ENCODE measurements at regions not wholly inside any gene's neighbourhood (a gene's known extent, or its start where the extent isn't known, plus 50 kb on each side); places are given as distances from the start of the nearest gene placed in this dataset.
"Not testable (repeated sequence)": the region's sequence is repeated elsewhere in the genome, so short reads cannot be mapped to it uniquely, and the experiment has no call there.

DNA sequence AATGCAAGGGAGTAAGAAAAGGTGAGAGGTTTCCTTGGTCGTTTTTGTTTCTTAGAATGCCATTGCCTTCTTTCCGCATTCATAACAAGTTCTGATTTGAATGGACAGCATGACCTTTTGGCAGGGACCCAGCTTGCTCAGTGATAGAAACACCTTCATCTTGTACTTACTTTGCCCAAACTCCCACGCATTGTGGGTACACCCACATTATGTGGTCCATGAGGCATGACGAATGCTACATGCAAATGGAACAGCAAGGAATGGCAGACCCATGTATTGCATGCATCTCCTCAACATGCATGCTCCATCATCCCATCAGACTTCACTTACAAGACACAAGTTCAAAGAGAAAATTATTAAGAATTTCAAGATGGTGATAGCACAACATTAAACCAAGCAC, 102.8 kb downstream of the CDC7 start:
- DNase-seq = no peak
- 93% methylated on average over 4 of the region's 4 CpGs for WGBS (ENCODE audit: insufficient coverage, low coverage, low lambda C conversion rate, missing lambda C conversion rate)
- no peak for TF ChIP-seq POLR2A (IDR thresholded peaks at IDR 0.05)
- TF ChIP-seq, protein P1, sequence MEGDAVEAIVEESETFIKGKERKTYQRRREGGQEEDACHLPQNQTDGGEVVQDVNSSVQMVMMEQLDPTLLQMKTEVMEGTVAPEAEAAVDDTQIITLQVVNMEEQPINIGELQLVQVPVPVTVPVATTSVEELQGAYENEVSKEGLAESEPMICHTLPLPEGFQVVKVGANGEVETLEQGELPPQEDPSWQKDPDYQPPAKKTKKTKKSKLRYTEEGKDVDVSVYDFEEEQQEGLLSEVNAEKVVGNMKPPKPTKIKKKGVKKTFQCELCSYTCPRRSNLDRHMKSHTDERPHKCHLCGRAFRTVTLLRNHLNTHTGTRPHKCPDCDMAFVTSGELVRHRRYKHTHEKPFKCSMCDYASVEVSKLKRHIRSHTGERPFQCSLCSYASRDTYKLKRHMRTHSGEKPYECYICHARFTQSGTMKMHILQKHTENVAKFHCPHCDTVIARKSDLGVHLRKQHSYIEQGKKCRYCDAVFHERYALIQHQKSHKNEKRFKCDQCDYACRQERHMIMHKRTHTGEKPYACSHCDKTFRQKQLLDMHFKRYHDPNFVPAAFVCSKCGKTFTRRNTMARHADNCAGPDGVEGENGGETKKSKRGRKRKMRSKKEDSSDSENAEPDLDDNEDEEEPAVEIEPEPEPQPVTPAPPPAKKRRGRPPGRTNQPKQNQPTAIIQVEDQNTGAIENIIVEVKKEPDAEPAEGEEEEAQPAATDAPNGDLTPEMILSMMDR (IDR thresholded peaks at IDR 0.05) = no peak
- H3K36me3 ChIP-seq = no peaks in the 10 kb centered on the region
- no peak for ATAC-seq
- intact Hi-C loops (cut with DNase I) = no loop called here
- no peaks in the 10 kb centered on the region for H3K9me3 ChIP-seq
- no peak overlapping the region for H3K27ac ChIP-seq
- H3K4me3 ChIP-seq = no peak overlapping the region
- H3K4me1 ChIP-seq = no peaks in the 10 kb centered on the region
- no peaks in the 10 kb centered on the region for H3K27me3 ChIP-seq

DNA sequence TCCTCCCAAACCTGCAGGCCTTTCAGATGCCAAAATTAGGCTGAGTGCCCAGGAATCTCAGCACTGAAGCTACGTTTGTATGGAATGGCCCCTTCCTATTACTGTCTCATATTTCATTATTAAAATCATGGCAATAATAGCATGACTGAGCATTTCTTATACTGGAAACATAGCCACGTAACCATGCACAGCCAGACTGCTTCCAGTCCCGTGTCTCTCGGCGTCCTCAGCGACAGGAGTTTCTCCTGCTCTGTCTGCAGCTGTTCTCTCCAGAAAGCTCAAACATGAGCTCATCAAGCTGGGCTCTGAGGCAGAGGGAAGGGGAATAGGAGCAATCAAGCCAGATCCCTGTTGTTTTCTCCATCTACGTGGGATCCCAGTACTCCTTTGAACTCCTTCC, 104.0 kb downstream of the CDC7 start:
- Histone ChIP-seq H3K36me3 (no peaks in the 10 kb centered on the region), H3K27ac (no peak overlapping the region), H3K4me3 (no peak overlapping the region), H3K9me3 (no peaks in the 10 kb centered on the region), H3K4me1 (no peaks in the 10 kb centered on the region), H3K27me3 (no peaks in the 10 kb centered on the region)
- intact Hi-C loops (cut with DNase I) = no loop called here
- 73% methylated on average over 7 of the region's 7 CpGs for WGBS (ENCODE audit: insufficient coverage, low coverage, low lambda C conversion rate, missing lambda C conversion rate)
- DNase-seq = no peak
- no peak for TF ChIP-seq POLR2A (IDR thresholded peaks at IDR 0.05)
- TF ChIP-seq, protein P1 (IDR thresholded peaks at IDR 0.05) = no peak
- ATAC-seq = no peak

DNA sequence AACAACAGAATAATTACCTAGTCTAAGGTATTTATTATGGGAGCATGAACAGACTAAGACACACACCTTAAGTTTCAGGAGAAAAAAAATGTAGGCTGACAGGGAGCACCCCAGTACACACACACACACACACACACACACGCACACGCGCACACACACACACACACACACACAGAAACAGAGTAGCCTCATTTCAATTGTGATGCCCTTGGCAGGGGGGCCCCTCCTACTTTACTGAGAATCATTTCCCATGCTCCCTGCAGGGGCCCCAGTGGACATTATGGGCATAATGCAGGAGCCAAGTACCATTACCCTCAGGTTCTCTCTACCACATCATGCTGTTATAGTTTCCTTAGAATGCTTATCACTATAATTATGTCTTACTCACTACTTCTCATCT, 104.9 kb downstream of the CDC7 start:
- Histone ChIP-seq H3K27me3 (no peaks in the 10 kb centered on the region), H3K9me3 (no peaks in the 10 kb centered on the region), H3K27ac (no peak overlapping the region), H3K4me1 (no peaks in the 10 kb centered on the region), H3K36me3 (no peaks in the 10 kb centered on the region), H3K4me3 (no peak overlapping the region)
- no CpG with 5 or more reads among the region's 3 CpGs for WGBS (ENCODE audit: insufficient coverage, low coverage, low lambda C conversion rate, missing lambda C conversion rate)
- no peak for ATAC-seq
- TF ChIP-seq, protein P1 (IDR thresholded peaks at IDR 0.05) = no peak
- TF ChIP-seq POLR2A (IDR thresholded peaks at IDR 0.05) = no peak
- DNase-seq = no peak
- intact Hi-C loops (cut with DNase I) = no loop called here

DNA sequence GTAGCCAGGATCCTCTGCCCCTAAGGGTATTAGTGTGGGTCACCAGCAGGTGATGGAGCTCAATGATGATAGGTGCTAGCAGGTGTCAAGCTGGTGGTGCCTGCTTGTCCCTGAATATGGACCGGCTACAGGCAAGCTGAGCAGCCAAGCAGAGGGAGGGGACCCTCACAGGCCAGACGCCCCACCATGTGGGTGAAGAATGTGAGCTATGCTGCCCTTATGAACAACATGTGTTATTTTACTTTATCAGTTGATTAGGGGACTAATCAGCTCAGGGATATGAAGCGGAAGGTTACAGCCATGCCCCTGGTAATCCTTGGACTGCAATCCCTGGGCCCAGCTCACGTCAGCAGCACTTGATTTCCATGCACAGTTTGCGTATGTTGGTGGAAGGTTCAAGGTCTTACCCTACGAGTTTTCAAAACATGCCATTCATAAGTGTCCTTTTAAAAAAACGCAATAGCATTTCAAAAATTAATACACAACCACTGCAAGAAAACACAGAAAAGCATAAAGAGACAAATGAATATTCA, 106.0 kb downstream of the CDC7 start:
- WGBS (ENCODE audit: insufficient coverage, low coverage, low lambda C conversion rate, missing lambda C conversion rate) = 67% methylated on average over 4 of the region's 7 CpGs

DNA sequence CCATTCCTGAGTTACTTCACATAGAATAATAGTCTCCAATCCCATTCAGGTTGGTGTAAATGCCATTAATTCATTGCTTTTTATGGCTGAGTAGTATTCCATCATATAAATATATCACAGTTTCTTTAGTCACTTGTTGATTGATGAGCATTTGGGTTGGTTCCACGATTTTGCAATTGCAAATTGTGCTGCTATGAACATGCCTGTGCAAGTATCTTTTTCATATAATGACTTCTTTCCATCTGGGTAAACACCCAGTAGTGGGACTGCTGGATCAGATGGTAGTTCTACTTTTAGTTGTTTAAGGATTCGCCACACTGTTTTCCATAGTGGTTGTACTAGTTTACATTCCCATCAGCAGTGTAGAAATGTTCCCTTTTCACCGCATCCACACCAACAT, 107.0 kb downstream of the CDC7 start:
- H3K36me3 ChIP-seq; H3K9me3 ChIP-seq; ATAC-seq; H3K27ac ChIP-seq; H3K4me1 ChIP-seq; H3K27me3 ChIP-seq; H3K4me3 ChIP-seq; intact Hi-C loops (cut with DNase I); DNase-seq: not testable (repeated sequence)
- WGBS (ENCODE audit: insufficient coverage, low coverage, low lambda C conversion rate, missing lambda C conversion rate) = 78% methylated on average over 3 of the region's 3 CpGs

More for the DNA sequence above, 106.0 kb downstream of the CDC7 start:
- no peak overlapping the region for H3K27ac ChIP-seq
- H3K4me1 ChIP-seq = no peaks in the 10 kb centered on the region
- intact Hi-C loops (cut with DNase I) = no loop called here
- ATAC-seq (peak in 1 of 4 donors; percentile 14), DNase-seq (no peak)
- no peaks in the 10 kb centered on the region for H3K27me3 ChIP-seq
- no peaks in the 10 kb centered on the region for H3K9me3 ChIP-seq
- no peaks in the 10 kb centered on the region for H3K36me3 ChIP-seq
- no peak overlapping the region for H3K4me3 ChIP-seq
- TF ChIP-seq, protein P1 (IDR thresholded peaks at IDR 0.05) = no peak
- TF ChIP-seq POLR2A (IDR thresholded peaks at IDR 0.05) = no peak

All from right lobe of liver (tissue), 6 donors.